Neural progenitor cell (in vitro differentiated cells): ENCODE measurements at regions not wholly inside any gene's neighbourhood (a gene's known extent, or its start where the extent isn't known, plus 50 kb on each side); places are given as distances from the start of the nearest gene placed in this dataset.

Experiments used
- CTCF ChIP-seq: fragments of 200-600 bp; sonication (generic); IDR thresholded peaks from 2 replicates; pipeline ENCODE4 v1.5.1; 2017; ENCODE audit warnings: antibody characterized with exemption, mild to moderate bottlenecking
- EZH2 ChIP-seq: fragments of 200-600 bp; sonication (generic); IDR thresholded peaks from 2 replicates; pipeline ENCODE4 v1.6.1; 2017; ENCODE audit warnings: antibody characterized with exemption, mild to moderate bottlenecking, moderate library complexity

GRCh38 chrX:6770936-6771335 lies 236.0 kb upstream of the VCX3A start:
- TF ChIP-seq CTCF (no peak), EZH2 (no peak)
